ENCODE measurements at regions not wholly inside any gene's neighbourhood (a gene's known extent, or its start where the extent isn't known, plus 50 kb on each side); places are given as distances from the start of the nearest gene placed in this dataset.

DNA sequence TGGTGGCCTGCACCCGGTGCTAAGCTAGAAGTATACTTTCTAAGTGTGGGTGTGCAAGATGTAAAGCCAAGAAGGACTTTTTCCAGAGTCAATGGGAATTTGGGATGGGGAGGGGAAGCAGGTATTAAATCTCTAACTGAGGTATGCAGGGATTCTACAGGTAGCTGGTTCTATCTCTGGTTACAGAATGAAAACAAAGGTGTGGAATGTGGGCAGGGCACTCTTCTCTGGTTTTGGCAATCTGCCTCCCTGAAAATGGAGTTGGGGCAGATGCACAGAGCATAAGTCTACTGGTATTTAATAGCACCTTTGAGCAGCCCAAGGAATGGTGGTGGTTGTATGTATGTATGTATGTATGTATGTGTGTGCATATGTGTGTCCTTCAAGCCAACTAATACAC lies 66.7 kb upstream of the PPP1R12A start:
- no peak overlapping the region for H4K8ac ChIP-seq (replicated peaks; ENCODE audit: insufficient read length, low read depth, low read length)
- H2BK15ac ChIP-seq (ENCODE audit: low read depth, low read length) = no peak overlapping the region
- no peak overlapping the region for H3K56ac ChIP-seq (ENCODE audit: insufficient read length, low read depth, low read length)
- TF ChIP-seq CTCF (conservative IDR thresholded peaks at IDR 0.05) = no peak
- no peak for DNase-seq
- no peak overlapping the region for H2BK120ac ChIP-seq (ENCODE audit: low read depth, low read length, poor library complexity, severe bottlenecking)
- no peak overlapping the region for H3K23ac ChIP-seq (ENCODE audit: insufficient read length, low read depth, low read length)
- H3K14ac ChIP-seq (ENCODE audit: insufficient read depth, low read length) = no peak overlapping the region
- peaks cover 5% of the 10 kb centered on the region; the same call in 1 of the 2 replicates for H3K4me1 ChIP-seq (ENCODE audit: insufficient read depth, low read length)
- H3T11ph ChIP-seq (ENCODE audit: low read length) = no peak overlapping the region
- no peak overlapping the region for H3K27ac ChIP-seq (ENCODE audit: insufficient read length, low read depth, low read length)
- no peaks in the 10 kb centered on the region for H4K20me1 ChIP-seq (ENCODE audit: control insufficient read depth, insufficient read depth, insufficient read length)
- no peaks in the 10 kb centered on the region for H3K23me2 ChIP-seq (ENCODE audit: insufficient read length, low read depth, low read length, poor library complexity, severe bottlenecking)
- H3K18ac ChIP-seq (ENCODE audit: insufficient read length, low read depth, low read length) = no peak overlapping the region
- no peaks in the 10 kb centered on the region; a peak in 1 of 5 replicates for H3K9me3 Mint-ChIP-seq
- H3K79me2 ChIP-seq (ENCODE audit: insufficient read depth, low read length) = no peaks in the 10 kb centered on the region
- H3K9ac ChIP-seq (ENCODE audit: extremely low read depth, insufficient read length, low read length) = no peak overlapping the region
- no peaks in the 10 kb centered on the region for H3K27me3 ChIP-seq (ENCODE audit: insufficient read depth, low read length)
- no peaks in the 10 kb centered on the region for H3K79me1 ChIP-seq (ENCODE audit: insufficient read depth, low read depth, low read length, poor library complexity, severe bottlenecking)
- H4K91ac ChIP-seq (ENCODE audit: insufficient read length, low read depth, low read length) = no peak overlapping the region
- H3K4ac ChIP-seq (ENCODE audit: low read depth, low read length) = no peak overlapping the region
- peaks cover 0 to 3% (median 0%) of the 10 kb centered on the region in 3 experiments; a peak in 2 of 7 replicates for H3K36me3 Mint-ChIP-seq (ENCODE audit: insufficient read depth in 1 of 3, low read depth in 3 of 3)
- H3K4me3 Mint-ChIP-seq = no peak overlapping the region
- H3K9me3 ChIP-seq (ENCODE audit: control insufficient read depth, low read depth, low read length) = no peaks in the 10 kb centered on the region
- WGBS (ENCODE audit: extremely low coverage, insufficient read length, low lambda C conversion rate) = no CpG with 5 or more reads among the region's 1 CpG
- no peak overlapping the region for H2BK12ac ChIP-seq (ENCODE audit: insufficient read length, low read depth, low read length)
- no peak overlapping the region for H2AK5ac ChIP-seq (ENCODE audit: insufficient read length, low read length)
- H2BK20ac ChIP-seq (ENCODE audit: low read depth, low read length, poor library complexity, severe bottlenecking) = no peak overlapping the region
- H3K27ac Mint-ChIP-seq = no peak overlapping the region
- peaks cover 13 to 17% of the 10 kb centered on the region in 2 experiments for H3K4me1 Mint-ChIP-seq
- no peak overlapping the region for H2BK5ac ChIP-seq (ENCODE audit: insufficient read length, low read length)
- no peak overlapping the region for H4K5ac ChIP-seq (ENCODE audit: insufficient read length, low read depth, low read length)
- no peaks in the 10 kb centered on the region for H3K27me3 Mint-ChIP-seq (ENCODE audit: low read depth)
- no peak overlapping the region for H3K4me2 ChIP-seq (ENCODE audit: insufficient read depth, insufficient read length, low read length)
- H2AFZ ChIP-seq (ENCODE audit: low read length) = peak overlapping the region; percentile 29
